OCI-LY7 (cell line): ENCODE measurements at regions not wholly inside any gene's neighbourhood (a gene's known extent, or its start where the extent isn't known, plus 50 kb on each side); places are given as distances from the start of the nearest gene placed in this dataset.

Experiments
- EZH2phosphoT487 ChIP-seq: fragments of 200-600 bp; sonication (generic); IDR thresholded peaks from 2 replicates; pipeline ENCODE4 v1.6.1; 2018; ENCODE audit warnings: low read depth, borderline replicate concordance, mild to moderate bottlenecking, mixed run types, antibody characterized with exemption, low read length, moderate library complexity, mixed read lengths
- TF ChIP-seq, protein P1 (sequence below): fragments of 200-600 bp; sonication (generic); conservative IDR thresholded peaks from 2 replicates; pipeline ENCODE4 v1.5.1; 2014; ENCODE audit warnings: mild to moderate bottlenecking, antibody characterized with exemption, low read length, moderate library complexity, mixed read lengths

DNA sequence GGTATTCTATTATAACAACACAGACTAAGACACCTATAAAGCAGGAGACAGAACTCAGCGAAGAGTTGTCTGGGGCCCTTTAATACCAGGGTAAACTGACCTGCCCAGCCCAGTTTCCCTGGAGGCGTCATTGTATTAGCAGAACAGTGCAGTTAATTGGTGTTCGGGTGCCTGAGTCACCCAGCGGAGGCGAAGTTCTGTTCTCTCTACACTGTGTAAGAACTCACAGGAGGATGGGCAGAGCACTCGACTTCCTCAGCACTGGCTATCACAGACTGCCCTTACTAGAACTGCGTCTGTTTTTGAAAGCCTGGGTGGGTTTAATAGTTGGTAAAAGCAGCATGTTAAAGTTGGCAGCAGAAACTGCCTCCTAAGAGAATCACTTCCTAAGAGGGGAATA, 106.5 kb upstream of the ATP8B1 start:
- TF ChIP-seq, protein P1, sequence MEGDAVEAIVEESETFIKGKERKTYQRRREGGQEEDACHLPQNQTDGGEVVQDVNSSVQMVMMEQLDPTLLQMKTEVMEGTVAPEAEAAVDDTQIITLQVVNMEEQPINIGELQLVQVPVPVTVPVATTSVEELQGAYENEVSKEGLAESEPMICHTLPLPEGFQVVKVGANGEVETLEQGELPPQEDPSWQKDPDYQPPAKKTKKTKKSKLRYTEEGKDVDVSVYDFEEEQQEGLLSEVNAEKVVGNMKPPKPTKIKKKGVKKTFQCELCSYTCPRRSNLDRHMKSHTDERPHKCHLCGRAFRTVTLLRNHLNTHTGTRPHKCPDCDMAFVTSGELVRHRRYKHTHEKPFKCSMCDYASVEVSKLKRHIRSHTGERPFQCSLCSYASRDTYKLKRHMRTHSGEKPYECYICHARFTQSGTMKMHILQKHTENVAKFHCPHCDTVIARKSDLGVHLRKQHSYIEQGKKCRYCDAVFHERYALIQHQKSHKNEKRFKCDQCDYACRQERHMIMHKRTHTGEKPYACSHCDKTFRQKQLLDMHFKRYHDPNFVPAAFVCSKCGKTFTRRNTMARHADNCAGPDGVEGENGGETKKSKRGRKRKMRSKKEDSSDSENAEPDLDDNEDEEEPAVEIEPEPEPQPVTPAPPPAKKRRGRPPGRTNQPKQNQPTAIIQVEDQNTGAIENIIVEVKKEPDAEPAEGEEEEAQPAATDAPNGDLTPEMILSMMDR = no peak
- TF ChIP-seq EZH2phosphoT487 = no peak
